ENCODE measurements at regions not wholly inside any gene's neighbourhood (a gene's known extent, or its start where the extent isn't known, plus 50 kb on each side); places are given as distances from the start of the nearest gene placed in this dataset.

GRCh38 chr11:80525663-80526405 lies 1085.0 kb upstream of the TENM4 start:
- dilution Hi-C loops (cut with HindIII; ENCODE audit: low sequenced_read_pairs, unreplicated experiment), result no loop called here
- no peak for ATAC-seq (ENCODE audit: low read depth)

More at GRCh38 chr11:80525663-80526405, 1085.0 kb upstream of the TENM4 start:
- Histone ChIP-seq H3K9me3 (ENCODE audit: control insufficient read depth, insufficient read depth, low read length) (no peaks in the 10 kb centered on the region; the same call in 1 of the 2 replicates), H3K4me3 (ENCODE audit: insufficient read depth, low read depth, low read length) (no peak overlapping the region), H2BK15ac (ENCODE audit: low read depth, low read length) (no peak overlapping the region), H3K79me1 (ENCODE audit: low read depth in 1 of 2, low read length in 2 of 2) (no peaks in the 10 kb centered on the region), H3K18ac (ENCODE audit: low read depth, low read length) (no peak overlapping the region), H4K8ac (ENCODE audit: low read depth in 2 of 2, low read length in 2 of 2) (no peak overlapping the region), H3K14ac (replicated peaks; ENCODE audit: low read depth, low read length) (no peak overlapping the region), H3K4ac (ENCODE audit: low read depth, low read length) (no peak overlapping the region), H4K5ac (ENCODE audit: low read depth, low read length) (no peak overlapping the region), H3K9ac (ENCODE audit: low read depth, low read length) (no peak overlapping the region), H3K36me3 (ENCODE audit: control insufficient read depth, insufficient read depth, low read length) (no peaks in the 10 kb centered on the region), H2BK120ac (ENCODE audit: low read depth, low read length) (no peak overlapping the region), H2AK5ac (ENCODE audit: low read depth, low read length) (no peak overlapping the region), H3K23ac (ENCODE audit: low read depth, low read length) (no peak overlapping the region), H4K91ac (ENCODE audit: insufficient read depth, low read depth, low read length) (no peak overlapping the region), H2AFZ (replicated peaks; ENCODE audit: low read length, poor library complexity) (no peak overlapping the region), H3K4me1 (ENCODE audit: control insufficient read depth, insufficient read depth, low read length) (no peaks in the 10 kb centered on the region), H2BK5ac (ENCODE audit: low read depth, low read length, poor library complexity, severe bottlenecking) (no peak overlapping the region), H3K56ac (ENCODE audit: extremely low read depth, insufficient read depth, low read length) (no peak overlapping the region), H2AK9ac (replicated peaks; ENCODE audit: low read depth, low read length, poor library complexity) (no peak overlapping the region), H4K20me1 (ENCODE audit: insufficient read depth, low read length) (no peaks in the 10 kb centered on the region), H3K27ac (ENCODE audit: insufficient read depth, low read length) (no peak overlapping the region), H2BK20ac (ENCODE audit: low read depth, low read length) (no peak overlapping the region), H3K9me1 (ENCODE audit: insufficient read depth, low read length) (no peaks in the 10 kb centered on the region), H3K4me2 (ENCODE audit: low read depth, low read length) (no peak overlapping the region), H3K27me3 (ENCODE audit: control insufficient read depth, insufficient read depth, low read length) (no peaks in the 10 kb centered on the region)
- WGBS, 2 experiments (ENCODE audit: extremely low coverage in 2 of 2, insufficient read length in 1 of 2), result 25% methylated on average over 2 of the region's 4 CpGs; no CpG with 5 or more reads in 1 of the 2 experiments
- intact Hi-C loops (cut with micrococcal nuclease), result no loop called here
- in situ Hi-C loops (cut with MboI; ENCODE audit: low sequenced_read_pairs), result no loop called here
- DNase-seq, result no peak
- TF ChIP-seq RFX5 (IDR thresholded peaks at IDR 0.05; ENCODE audit: low read depth, low read length) (no peak), MAFK (IDR thresholded peaks at IDR 0.05; ENCODE audit: low read depth, low read length) (no peak), MAZ (IDR thresholded peaks at IDR 0.05; ENCODE audit: borderline replicate concordance, low read depth, low read length) (no peak), CEBPB (IDR thresholded peaks at IDR 0.05; ENCODE audit: low read depth, low read length) (no peak), SMC3 (IDR thresholded peaks at IDR 0.05; ENCODE audit: low read depth, low read length) (no peak), POLR2A (IDR thresholded peaks at IDR 0.05; ENCODE audit: low read depth, low read length) (no peak), RAD21 (IDR thresholded peaks at IDR 0.05; ENCODE audit: low read length) (no peak), RCOR1 (IDR thresholded peaks at IDR 0.05; ENCODE audit: insufficient replicate concordance, low read length) (no peak), USF2 (IDR thresholded peaks at IDR 0.05; ENCODE audit: low read depth, low read length) (no peak), BHLHE40 (IDR thresholded peaks at IDR 0.05; ENCODE audit: low read depth, low read length) (no peak), FOS (IDR thresholded peaks at IDR 0.05; ENCODE audit: low read depth, low read length) (no peak), CTCF (conservative IDR thresholded peaks at IDR 0.05; ENCODE audit: low read depth, low read length) (no peak), NFE2L2 (IDR thresholded peaks at IDR 0.05; ENCODE audit: low read depth, low read length) (no peak), CHD1 (IDR thresholded peaks at IDR 0.05; ENCODE audit: low read depth, low read length) (no peak)
- POLR2A ChIA-PET (ENCODE audit: unreplicated experiment), result no interaction called here
- CTCF ChIA-PET, result no interaction called here
- BruUV-seq (replicated peaks), result no TSS peak
